Type B pancreatic cell (in vitro differentiated cells): ENCODE measurements at regions not wholly inside any gene's neighbourhood (a gene's known extent, or its start where the extent isn't known, plus 50 kb on each side); places are given as distances from the start of the nearest gene placed in this dataset.

Source experiments
- DNase-seq: peaks from one replicate; pipeline ENCODE4 v3.0.0; 2021; ENCODE audit warnings: mixed read lengths; ENCODE audit not compliant: unreplicated experiment; ENCODE audit errors: extremely low spot score
- H3K27ac Mint-ChIP-seq: 2 replicates; pipeline ENCODE4 v1.8.0; 2021; ENCODE audit warnings: mild to moderate bottlenecking, mixed read lengths
- H3K27me3 Mint-ChIP-seq: 2 replicates; pipeline ENCODE4 v1.8.0; 2021; ENCODE audit warnings: mixed read lengths
- H3K36me3 Mint-ChIP-seq: 2 replicates; pipeline ENCODE4 v1.8.0; 2021; ENCODE audit warnings: mixed read lengths
- H3K4me1 Mint-ChIP-seq: one replicate; pipeline ENCODE4 v1.8.0; 2021; ENCODE audit warnings: mixed read lengths; ENCODE audit not compliant: unreplicated experiment
- H3K4me3 Mint-ChIP-seq: 2 replicates; pipeline ENCODE4 v1.8.0; 2021; ENCODE audit warnings: mild to moderate bottlenecking, mixed read lengths
- H3K9me3 Mint-ChIP-seq: 2 replicates; pipeline ENCODE4 v1.8.0; 2021; ENCODE audit warnings: mixed read lengths
- TF ChIP-seq, protein P1 (sequence below): fragments of 200-600 bp; sonication (generic); conservative IDR thresholded peaks from 2 replicates; pipeline ENCODE4 v1.5.0; 2021; ENCODE audit warnings: antibody characterized with exemption, mild to moderate bottlenecking

GRCh38 chr9:81499021-81499454, 190.3 kb downstream of the TLE1 start:
- Mint-ChIP-seq H3K36me3 (no peaks in the 10 kb centered on the region), H3K9me3 (peaks cover 7% of the 10 kb centered on the region), H3K27me3 (no peaks in the 10 kb centered on the region), H3K27ac (no peak overlapping the region), H3K4me1 (no peaks in the 10 kb centered on the region), H3K4me3 (no peak overlapping the region)
- DNase-seq: no peak
- TF ChIP-seq, protein P1, sequence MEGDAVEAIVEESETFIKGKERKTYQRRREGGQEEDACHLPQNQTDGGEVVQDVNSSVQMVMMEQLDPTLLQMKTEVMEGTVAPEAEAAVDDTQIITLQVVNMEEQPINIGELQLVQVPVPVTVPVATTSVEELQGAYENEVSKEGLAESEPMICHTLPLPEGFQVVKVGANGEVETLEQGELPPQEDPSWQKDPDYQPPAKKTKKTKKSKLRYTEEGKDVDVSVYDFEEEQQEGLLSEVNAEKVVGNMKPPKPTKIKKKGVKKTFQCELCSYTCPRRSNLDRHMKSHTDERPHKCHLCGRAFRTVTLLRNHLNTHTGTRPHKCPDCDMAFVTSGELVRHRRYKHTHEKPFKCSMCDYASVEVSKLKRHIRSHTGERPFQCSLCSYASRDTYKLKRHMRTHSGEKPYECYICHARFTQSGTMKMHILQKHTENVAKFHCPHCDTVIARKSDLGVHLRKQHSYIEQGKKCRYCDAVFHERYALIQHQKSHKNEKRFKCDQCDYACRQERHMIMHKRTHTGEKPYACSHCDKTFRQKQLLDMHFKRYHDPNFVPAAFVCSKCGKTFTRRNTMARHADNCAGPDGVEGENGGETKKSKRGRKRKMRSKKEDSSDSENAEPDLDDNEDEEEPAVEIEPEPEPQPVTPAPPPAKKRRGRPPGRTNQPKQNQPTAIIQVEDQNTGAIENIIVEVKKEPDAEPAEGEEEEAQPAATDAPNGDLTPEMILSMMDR: no peak

GRCh38 chr9:81498576-81498975, 190.8 kb downstream of the TLE1 start:
- TF ChIP-seq, protein P1: no peak
- no peak overlapping the region for H3K27ac Mint-ChIP-seq
- peaks cover 7% of the 10 kb centered on the region for H3K9me3 Mint-ChIP-seq
- no peaks in the 10 kb centered on the region for H3K4me1 Mint-ChIP-seq
- no peak overlapping the region for H3K4me3 Mint-ChIP-seq
- H3K36me3 Mint-ChIP-seq: no peaks in the 10 kb centered on the region
- no peak for DNase-seq
- H3K27me3 Mint-ChIP-seq: no peaks in the 10 kb centered on the region

DNA sequence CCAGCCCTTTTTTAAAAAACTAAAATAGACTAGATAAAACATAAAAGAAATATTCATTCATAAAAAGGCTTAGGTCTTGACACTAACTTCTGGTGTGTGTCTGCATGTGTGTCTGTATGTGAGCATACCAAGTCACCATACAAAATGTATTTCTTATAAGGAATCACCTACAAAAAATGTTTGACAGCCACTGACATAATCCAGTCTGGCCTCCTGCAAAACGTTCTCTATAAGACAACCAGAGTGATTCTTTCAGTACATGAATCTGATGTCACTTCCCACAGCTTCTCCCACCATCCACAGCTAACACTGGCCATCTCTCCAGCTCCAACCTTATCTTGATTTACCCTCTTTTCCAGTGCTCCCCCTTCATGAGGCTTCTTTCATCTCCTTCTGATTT, 192.3 kb downstream of the TLE1 start:
- DNase-seq: no peak
- Mint-ChIP-seq H3K4me3 (no peak overlapping the region), H3K4me1 (no peaks in the 10 kb centered on the region), H3K27ac (no peak overlapping the region), H3K27me3 (no peaks in the 10 kb centered on the region), H3K36me3 (no peaks in the 10 kb centered on the region), H3K9me3 (peaks cover 7% of the 10 kb centered on the region)
- TF ChIP-seq, protein P1: no peak

DNA sequence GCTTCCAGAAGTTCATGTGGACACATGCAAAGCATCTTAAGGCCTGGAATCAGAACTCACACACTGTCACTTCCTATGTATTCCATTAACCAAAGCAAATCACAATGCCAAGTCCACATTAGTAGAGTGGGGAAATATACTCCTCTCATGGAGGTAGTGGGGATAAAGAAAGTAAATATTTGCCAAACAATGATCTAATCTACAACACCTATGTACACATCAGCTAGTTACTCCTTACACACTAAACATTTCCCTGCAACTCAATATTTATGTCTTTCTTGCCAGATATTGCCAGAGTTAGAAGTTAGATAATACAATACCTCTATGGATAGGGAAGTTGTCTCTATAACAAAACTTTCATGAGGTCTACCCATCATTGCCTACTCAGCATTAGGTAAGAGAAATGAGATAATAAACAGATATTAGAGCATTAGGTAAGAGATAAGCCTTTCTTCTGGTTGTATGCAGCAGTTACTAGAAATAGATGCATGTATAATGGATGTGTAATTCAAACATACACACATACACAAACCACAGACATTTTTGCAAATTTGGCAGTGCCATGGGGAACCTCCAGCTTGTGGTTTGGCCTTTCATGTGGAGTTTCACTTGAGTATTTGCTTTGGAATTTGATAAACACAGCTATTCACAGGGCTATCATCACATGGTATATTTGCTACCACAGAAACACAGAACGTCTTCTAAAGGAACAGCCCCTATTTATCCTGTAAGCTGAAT, 196.5 kb downstream of the TLE1 start:
- H3K27me3 Mint-ChIP-seq: peaks cover 7% of the 10 kb centered on the region
- H3K9me3 Mint-ChIP-seq: peaks cover 7% of the 10 kb centered on the region
- H3K27ac Mint-ChIP-seq: no peak overlapping the region
- TF ChIP-seq, protein P1: no peak
- no peaks in the 10 kb centered on the region for H3K36me3 Mint-ChIP-seq
- no peak overlapping the region for H3K4me3 Mint-ChIP-seq
- no peak for DNase-seq
- H3K4me1 Mint-ChIP-seq: no peaks in the 10 kb centered on the region

- DNase-seq: no peak
- H3K4me1 Mint-ChIP-seq: no peaks in the 10 kb centered on the region
- peaks cover under 1% of the 10 kb centered on the region for H3K9me3 Mint-ChIP-seq
- no peak overlapping the region for H3K27ac Mint-ChIP-seq
- no peak overlapping the region for H3K4me3 Mint-ChIP-seq
- peaks cover 9% of the 10 kb centered on the region for H3K27me3 Mint-ChIP-seq
- H3K36me3 Mint-ChIP-seq: no peaks in the 10 kb centered on the region
- TF ChIP-seq, protein P1: no peak
Observed at GRCh38 chr9:81490605-81491331, 198.6 kb downstream of the TLE1 start.
